NOMO-1 treated with DMSO at 0.1 percent for 48 hours (cell line): ENCODE measurements at regions not wholly inside any gene's neighbourhood (a gene's known extent, or its start where the extent isn't known, plus 50 kb on each side); places are given as distances from the start of the nearest gene placed in this dataset.

Experiments used
- DNase-seq: peaks from one replicate; lab custom pipeline; 2025; ENCODE audit not compliant: unreplicated experiment; lab: John Stamatoyannopoulos, UW

DNA sequence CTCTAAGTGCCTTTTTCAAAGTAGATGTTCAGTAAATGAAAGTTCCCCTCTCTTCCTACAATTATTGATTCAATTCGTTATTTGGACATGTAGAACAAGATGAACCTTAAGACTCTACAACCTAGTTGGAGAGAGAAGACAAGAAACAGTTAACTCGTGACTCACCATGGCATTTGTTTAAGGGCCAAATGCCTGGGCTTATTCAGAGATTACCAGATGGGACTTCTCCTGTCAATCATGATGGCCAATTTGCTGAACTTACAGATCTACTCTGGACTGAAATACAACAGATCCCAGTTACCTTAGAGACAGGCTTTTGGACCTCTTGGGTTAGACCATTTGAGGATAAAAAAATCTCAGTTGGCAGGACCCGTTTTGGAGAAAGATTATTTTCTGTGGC lies 93.5 kb downstream of the C1orf94 start:
- DNase-seq: no peak

DNA sequence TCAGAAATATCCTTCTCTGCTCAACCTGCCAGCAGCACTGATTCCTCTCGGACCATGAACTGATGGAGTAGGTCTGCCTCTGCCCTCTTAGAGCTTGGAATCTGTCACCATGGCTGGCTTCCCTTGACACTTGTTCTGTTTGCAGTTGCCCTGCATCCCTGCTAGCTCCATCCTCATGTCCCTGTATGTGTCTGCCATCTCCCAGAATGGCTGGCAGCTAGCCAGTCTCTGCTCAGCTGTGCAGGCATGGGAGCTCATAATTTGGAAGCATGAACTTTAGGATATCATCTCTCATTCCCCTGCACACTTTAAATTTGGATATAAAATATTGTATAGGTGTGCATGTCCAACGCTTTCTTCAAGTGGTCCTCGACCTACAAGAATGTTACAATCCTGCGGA lies 95.4 kb downstream of the C1orf94 start:
- no peak for DNase-seq

DNA sequence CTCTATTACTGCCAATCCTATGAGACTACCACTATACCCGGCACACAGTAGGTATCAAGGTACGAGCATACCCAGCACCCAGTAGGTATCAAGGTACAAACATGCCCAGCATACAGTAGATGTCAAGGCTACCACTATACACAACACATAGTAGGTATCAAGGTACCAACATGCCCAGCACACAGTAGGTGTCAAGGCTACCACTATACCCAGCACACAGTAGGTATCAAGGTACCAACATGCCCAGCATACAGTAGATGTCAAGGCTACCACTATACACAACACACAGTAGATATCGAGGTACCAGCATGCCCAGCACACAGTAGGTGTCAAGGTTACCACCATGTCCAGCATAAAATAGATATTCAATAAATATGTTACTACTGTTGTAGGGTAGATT lies 98.4 kb downstream of the C1orf94 start:
- no peak for DNase-seq

DNA sequence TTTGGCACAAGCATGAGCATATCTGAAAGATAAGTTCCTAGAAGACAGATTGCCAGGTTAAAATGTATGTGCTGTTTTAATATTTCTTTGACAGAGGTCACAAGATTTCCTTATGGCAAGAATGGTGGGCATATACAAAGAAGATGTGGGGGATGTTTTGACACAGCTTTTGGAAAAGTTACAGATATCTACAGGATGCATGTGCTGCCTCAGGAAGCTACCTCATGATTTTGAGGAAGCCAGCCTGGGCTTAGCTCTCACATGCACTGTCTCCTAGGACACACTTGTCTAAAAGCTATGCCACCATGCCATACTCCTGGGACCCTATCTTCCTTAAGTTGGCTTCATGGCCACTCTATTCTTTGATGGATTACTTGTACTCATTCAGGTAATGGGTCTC lies 99.9 kb downstream of the C1orf94 start:
- DNase-seq: no peak

DNA sequence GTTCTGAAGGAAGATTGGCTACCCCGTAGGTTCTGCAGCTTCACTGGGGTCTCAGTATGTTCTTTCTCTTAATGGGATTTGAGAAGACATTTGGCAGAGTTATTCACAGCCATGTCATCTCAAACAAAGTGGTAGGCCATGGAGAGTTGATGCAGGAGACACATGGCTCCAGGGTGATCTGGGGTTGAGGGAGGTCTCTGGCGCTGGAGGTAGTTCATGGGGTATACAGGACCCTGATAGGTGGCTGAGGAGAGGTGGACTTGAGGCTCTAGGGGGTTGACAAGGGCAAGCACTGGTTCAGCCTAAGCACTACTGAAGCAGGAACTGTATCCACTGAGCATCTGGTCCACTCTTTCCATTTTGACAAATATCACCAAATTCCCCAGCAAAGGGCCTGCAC lies 100.4 kb downstream of the C1orf94 start:
- DNase-seq: no peak

DNA sequence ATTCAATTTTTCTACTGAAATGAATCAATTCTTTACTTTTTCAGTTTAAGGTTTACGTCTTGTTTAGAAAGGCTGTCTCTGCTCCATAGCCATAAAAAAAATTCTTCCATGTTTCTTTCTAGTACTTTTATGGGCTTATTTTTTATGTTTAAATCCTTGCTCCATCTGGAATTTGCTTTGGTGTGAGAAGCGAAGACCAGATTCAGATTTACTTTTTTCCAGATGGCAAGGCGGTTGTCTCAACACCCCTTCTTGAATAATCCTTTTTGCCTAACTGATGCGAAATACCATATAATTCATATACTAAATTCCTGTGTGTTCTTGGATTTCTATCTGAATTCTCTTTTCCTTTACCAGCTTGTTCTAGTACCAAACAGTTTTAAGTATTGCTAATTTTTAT lies 101.5 kb downstream of the C1orf94 start:
- no peak for DNase-seq

DNA sequence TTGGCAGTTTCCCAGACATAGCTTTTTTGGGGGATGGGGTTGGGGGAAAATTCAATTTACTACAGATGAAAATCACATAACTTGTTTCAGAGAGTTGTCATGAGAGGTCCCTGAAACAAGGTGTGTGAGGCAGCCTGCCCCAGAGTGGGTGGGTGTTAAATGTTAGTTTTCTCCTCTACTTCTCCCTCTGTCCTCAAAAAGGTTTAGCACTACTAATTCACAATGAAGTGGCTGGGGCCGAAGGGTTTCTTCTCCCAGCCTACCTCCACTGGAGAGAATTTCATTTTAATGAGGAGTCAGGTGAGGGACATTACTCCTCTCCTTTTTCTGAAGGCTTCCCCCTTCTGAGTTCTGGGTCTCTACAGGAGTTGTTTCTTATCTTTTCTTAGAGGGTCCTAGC lies 103.3 kb downstream of the C1orf94 start:
- DNase-seq: no peak

DNA sequence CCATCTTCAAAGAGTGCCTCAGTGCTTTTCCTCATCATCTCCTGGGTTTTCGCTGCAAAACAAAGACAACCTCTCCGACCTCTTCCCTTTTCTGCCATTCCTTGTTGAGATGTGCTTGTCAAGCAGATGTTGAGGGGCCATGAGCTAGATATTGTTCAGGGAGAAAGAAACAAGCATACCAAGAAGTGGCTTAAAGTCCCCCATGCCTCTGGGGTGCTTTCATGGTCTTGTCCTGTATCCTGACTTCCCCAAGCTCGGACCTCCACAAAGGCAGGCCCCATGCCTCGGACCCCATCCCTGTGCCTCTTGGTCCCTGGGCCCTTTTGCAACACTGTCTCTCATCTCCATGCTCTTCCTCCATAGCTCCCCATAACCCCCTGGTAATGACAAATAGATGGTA lies 103.8 kb downstream of the C1orf94 start:
- no peak for DNase-seq

DNA sequence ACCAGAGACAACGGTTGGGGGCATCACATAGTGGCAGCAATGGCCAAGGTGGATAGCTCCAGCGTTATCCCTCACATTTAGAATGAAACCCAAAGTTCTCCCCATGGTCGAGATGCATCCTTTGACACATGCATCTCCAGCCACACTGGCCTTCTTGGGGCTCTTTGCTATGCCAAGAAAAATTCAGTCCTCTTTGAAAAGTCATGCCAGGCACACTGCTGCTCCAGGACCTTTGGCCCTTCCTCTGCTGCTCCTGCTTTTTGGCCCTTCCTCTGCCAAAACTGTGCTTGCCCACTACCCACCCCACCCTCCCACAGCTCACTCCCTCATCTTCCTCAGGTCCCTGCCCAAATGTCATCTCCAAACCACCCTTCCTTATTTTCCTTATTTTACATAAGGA lies 106.4 kb downstream of the C1orf94 start:
- no peak for DNase-seq

DNA sequence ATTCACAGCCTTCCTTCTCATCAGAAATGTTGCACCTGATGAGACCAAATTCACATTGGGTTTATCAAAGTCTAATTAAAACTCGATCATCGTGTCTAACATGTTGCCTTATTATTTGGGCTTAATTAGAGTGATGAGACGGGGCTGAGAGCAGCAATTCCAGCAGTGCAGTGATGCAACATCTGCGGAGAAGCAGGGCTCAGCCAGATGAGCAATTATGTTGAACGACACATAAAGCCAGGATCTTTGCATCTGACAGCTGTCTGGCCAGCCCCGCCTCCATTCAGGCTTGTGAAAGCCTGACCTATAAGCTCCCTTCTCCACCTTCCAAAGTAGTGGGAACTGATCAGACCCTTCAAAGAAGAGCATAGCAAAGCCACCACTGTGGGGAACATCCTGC lies 109.8 kb downstream of the C1orf94 start:
- no peak for DNase-seq

DNA sequence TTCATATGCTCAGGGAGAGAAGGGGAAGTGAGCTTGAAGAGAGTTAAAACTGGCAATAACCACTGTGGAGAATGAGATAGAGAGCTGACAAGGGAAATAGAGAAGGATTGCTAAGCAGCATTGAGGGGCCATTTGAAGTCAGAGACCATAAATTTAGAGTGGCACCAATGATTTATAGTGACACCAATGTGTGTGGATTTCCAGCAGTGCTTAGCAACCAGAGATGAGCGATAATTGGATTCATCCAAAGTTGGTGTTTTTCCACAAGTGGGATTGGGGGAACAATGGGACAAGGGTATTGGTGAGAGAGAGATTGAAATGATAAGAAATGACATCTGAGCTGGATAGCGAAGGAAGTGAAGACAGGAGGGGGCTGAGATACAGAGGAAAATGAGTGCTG lies 114.1 kb downstream of the C1orf94 start:
- no peak for DNase-seq

DNA sequence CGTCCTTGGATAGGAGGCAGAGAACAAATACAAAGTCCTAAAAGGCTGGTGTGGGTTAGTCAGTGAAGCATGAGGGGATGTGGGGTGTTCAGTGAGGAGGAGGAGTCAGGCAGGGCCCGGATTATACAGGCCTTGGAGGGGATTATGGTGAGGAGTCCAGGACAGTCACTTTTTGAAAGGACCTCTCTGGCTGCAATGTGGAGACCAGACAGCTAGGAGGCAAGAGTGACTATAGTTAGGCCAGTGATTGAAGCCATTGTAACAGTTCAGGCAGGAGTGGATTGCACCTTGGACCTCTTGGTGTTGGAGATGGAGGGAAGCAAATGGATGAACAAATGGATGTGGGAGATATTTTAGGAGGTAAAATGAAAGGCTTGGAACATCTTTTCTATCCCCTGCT lies 115.8 kb downstream of the C1orf94 start:
- DNase-seq: no peak

DNA sequence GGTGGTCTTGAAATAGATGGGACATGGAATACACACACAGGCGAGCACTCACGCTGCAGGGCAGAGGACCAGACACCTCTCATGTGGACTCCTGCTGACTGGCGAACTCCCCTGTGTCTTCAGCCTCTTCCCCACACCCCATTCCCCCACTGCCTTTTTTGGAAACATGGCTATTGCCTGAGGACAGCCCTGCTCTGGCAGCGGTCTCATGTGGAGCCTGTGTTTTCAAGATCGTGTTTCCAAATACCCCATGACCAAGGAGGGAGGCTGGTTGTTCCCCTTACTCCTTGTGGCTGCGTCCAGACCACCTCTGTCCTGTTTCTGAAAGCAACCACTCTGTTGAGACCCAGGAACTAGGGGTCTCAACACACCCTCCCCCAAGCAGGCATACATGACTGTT lies 119.4 kb downstream of the C1orf94 start:
- DNase-seq: no peak

DNA sequence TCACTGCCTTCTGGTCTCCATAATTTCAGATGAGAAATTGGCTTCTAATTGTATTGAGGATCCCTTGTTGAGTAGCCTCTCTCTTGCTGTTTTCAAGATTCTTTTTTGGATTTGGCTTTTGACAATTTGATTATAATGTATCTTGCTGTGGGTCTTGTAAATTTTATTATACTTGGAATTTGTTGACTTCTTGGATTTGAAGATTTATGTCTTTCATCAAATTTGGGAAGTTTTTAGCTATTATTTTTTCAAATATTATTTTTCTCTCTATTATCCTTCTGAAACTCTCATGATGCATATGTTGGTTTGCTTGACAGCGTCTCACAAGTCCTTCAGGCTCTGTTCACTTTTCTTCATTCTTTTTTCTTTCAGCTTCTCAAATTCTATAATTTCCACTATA lies 126.1 kb downstream of the C1orf94 start:
- no peak for DNase-seq

DNA sequence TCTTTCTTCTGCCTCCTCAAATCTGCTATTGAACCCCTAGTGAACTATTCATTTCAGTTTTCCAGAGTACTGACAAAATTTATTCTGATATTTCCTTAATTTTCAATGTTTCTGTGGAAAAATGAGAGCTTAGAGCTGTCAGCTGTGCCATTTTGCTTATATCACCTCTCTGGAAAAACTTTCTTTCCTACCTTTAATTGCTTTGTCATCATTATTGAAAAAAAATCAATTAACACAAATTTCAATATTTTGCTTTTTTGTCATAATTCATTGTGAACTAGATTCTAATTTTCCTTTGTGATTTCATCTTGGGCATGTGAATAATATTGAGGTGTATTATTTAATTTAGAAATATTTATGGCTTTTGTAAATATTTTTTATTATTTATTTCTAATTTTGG lies 126.5 kb downstream of the C1orf94 start:
- no peak for DNase-seq

DNA sequence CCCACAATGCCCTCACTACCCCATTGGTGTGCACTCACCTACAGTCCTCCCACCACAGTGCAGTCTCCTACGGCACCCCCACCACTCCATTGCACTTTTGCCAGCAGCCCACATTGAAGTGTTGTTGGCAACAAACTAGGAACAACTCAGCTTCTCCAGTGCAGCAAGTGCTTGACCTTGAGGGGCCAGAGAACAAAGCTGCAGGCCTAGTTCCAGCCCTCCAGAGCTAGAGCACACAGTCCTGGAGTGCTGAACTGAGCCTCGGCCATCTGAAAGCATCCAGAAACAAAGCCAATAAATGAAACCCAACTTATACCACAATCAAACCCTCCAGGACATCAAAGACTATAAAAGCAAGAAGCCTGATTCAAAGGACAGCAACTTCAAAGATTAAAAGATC lies 129.9 kb downstream of the C1orf94 start:
- DNase-seq: no peak

DNA sequence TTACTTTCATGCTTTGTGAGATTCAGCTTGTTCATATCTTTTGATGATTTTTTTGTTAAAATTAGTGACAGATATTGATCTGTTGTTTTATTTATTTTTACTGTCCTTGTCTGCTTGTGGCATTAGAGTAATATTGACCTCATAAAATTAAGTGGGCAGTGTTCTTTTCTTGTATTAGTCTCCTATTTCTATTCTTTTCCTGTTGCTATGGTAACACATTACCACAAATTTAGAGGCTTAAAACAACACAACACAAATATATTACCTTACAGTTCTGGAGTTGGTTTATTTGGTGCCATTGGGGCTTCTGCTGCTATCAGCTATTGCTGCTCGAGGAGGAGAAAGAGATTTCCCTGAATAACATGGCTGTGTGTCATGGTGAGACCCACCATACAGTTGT lies 135.7 kb downstream of the C1orf94 start:
- DNase-seq: no peak

DNA sequence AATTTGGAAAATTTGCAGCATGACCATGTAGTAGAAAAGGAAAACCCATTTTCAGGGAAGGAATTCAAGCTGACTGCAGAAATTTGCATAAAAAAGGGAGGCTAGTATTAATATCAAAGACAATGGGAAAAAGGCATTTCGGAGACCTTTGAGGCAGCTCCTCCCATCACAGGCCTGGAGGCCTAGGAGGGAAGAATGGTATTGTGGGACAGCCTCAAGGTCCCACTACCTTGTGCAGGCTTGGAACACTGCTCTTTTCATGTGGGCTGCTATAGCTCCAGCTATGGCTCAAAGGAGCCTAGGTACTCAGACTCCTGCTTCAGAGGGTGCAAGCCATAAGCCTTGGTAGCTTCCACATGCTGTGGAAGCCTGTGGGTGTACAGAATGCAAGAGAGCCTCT lies 139.3 kb downstream of the C1orf94 start:
- DNase-seq: no peak

DNA sequence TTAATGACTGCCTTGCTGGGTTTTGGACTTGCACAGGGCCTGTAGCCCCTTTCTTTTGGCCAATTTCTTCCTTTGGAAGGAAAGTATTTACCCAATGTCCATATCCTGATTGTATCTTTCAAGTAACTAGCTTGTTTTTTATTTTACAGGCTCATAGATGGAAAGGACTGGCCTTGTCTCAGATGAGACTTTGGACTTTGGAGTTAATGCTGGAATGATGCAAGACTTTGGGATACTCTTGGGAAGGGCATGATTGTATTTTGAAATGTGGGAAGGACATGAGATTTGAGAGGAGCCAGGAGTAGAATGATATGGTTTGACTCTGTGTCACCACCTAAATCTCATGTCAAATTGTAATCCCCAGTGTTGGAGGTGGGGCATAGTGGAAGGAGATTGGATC lies 140.1 kb downstream of the C1orf94 start:
- no peak for DNase-seq

DNA sequence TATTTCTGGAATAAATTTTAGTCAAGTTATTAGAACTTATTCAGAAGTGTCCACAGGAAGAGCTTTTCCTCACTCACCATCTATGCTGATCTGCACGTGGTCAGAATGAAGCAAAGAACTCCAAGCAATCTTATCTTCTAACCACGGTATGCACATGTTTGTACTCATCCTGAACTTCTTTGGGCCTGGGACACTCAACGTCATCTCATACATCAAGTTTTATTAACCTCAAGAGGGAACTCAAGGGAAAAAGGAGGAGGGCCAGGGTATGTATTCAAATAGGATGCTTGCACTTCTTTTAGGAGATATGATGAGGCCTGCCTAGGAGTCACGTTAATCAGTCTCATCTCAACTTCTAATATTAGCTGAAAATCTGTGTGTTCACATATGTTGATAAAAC lies 142.5 kb downstream of the C1orf94 start:
- no peak for DNase-seq

DNA sequence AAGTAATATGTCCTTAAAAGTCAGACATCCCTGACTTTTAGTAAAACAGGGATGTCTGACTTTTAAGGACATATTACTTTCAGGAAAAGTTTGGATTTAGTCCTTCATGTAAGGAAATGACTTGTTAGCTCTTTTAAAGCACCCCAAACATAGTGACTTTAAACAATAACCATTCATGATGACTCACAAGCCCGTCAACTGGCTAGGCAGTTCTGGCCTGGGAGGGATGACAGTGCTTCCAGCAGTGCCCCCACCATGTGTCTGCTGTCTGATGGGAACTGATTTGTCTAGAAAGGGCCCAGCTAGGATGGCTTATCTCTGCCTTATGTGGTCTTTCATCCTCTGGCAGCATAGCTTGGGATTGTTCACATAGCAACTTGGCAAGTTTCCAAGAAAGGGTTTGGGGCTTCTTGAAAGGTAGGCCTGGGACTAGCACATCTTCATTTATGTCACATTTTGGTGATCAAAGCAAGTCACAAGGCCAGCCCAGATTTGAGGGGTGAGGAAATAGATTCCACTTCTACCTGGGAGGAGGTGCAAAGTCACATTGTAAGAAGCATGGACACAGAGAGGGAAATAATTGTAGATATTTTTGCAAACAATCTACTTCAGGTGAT lies 143.5 kb downstream of the C1orf94 start:
- no peak for DNase-seq

DNA sequence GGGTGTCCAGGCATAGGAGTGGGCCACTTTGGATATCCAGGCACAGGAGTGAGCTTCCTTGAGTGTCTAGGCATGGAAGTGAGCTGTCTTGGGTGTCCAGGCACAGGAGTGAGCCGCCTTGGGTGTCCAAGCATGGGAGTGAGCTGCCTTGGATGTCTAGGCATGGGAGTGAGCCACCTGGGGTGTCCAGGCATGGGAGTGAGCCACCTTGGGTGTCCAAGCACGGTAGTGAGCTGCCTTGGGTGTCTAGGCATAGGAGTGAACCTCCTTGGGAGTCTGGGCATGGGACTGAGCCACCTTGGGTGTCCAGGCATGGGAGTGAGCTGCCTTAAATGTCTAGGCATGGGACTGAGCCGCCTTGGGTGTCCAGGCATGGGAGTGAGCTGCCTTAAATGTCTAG lies 146.3 kb downstream of the C1orf94 start:
- no peak for DNase-seq

DNA sequence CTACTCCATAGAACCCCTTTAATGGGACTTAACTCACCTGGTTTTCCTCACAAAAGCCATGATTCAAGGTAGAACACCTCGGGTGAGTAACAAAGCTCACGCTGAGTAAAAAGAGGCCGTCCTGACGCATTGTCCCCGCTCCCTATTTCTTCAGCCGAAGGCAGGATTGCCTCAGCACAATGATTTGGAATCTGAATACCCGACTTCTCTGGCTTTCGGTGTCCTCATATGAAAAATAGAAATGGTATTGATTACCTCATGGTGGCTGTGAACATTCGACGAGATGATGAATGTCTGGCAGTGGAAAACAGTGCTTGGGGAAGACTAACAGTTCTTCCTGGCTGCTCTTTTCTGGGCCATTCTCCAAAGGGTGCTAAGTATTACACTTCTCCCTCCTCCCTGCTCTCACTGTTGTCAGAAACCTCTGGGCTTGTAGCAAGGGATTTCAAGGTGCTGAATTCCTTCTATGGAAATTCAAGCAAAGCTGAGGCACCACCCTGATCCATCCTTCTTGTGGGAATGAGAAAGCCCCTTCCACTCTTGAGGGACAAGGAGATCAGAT lies 148.3 kb downstream of the C1orf94 start:
- DNase-seq: no peak
